NB4 (cell line): ENCODE measurements at regions not wholly inside any gene's neighbourhood (a gene's known extent, or its start where the extent isn't known, plus 50 kb on each side); places are given as distances from the start of the nearest gene placed in this dataset.

Experiments used
- POLR2A ChIP-seq: IDR thresholded peaks from 2 replicates; pipeline ENCODE4 v1.6.1; 2011; ENCODE audit warnings: mild to moderate bottlenecking; ENCODE audit not compliant: insufficient read length; ENCODE audit errors: extremely low read depth
- TF ChIP-seq, protein P1 (sequence below): IDR thresholded peaks from one replicate; pipeline ENCODE4 v1.5.1; 2012; ENCODE audit warnings: low read depth, low read length

- TF ChIP-seq, protein P1, sequence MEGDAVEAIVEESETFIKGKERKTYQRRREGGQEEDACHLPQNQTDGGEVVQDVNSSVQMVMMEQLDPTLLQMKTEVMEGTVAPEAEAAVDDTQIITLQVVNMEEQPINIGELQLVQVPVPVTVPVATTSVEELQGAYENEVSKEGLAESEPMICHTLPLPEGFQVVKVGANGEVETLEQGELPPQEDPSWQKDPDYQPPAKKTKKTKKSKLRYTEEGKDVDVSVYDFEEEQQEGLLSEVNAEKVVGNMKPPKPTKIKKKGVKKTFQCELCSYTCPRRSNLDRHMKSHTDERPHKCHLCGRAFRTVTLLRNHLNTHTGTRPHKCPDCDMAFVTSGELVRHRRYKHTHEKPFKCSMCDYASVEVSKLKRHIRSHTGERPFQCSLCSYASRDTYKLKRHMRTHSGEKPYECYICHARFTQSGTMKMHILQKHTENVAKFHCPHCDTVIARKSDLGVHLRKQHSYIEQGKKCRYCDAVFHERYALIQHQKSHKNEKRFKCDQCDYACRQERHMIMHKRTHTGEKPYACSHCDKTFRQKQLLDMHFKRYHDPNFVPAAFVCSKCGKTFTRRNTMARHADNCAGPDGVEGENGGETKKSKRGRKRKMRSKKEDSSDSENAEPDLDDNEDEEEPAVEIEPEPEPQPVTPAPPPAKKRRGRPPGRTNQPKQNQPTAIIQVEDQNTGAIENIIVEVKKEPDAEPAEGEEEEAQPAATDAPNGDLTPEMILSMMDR: no peak
- no peak for TF ChIP-seq POLR2A
Observed at GRCh38 chr5:141777711-141778110, 95.7 kb upstream of the ARAP3 start.
